GM06990 (cell line): ENCODE measurements at regions not wholly inside any gene's neighbourhood (a gene's known extent, or its start where the extent isn't known, plus 50 kb on each side); places are given as distances from the start of the nearest gene placed in this dataset.

Experiments used
- DNase-seq: peaks from one replicate; pipeline ENCODE4 v3.0.0-alpha.2; 2011; ENCODE audit not compliant: insufficient read length; ENCODE audit errors: extremely low read depth
- H3K27me3 ChIP-seq: replicated peaks from 2 replicates; pipeline ENCODE4 v1.6.0; 2011; ENCODE audit warnings: low read length; ENCODE audit not compliant: control insufficient read depth, insufficient read depth
- H3K36me3 ChIP-seq: 2 replicates; pipeline ENCODE4 v1.5.1; 2011; ENCODE audit warnings: low read length; ENCODE audit not compliant: control insufficient read depth, insufficient read depth
- H3K4me3 ChIP-seq: replicated peaks from 2 replicates; pipeline ENCODE4 v1.5.1; 2011; ENCODE audit warnings: low read depth, mild to moderate bottlenecking, control low read depth, low read length
- TF ChIP-seq, protein P1 (sequence below): IDR thresholded peaks from 2 replicates; pipeline ENCODE4 v1.5.1; 2011; ENCODE audit warnings: low read length, control low read depth, mild to moderate bottlenecking, inconsistent platforms; ENCODE audit not compliant: insufficient read depth, poor library complexity, severe bottlenecking

DNA sequence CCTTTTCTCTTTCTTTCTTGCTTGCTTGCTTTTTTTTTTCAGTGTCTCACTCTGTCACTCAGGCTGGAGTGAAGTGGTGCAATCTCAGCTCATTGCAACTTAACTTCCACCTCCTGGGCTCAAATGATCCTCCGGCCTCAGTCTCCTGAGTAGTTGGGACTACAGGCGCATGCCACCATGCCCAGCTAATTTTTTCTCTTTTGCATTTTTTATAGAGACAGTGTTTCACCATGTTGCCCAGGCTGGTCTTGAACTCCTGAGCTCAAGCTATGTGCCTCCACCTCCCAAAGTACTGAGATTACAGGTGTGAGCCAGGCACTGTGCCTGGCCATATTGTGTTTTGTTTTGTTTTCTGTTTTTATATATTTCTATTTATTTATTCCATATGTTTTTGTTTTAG is 461.0 kb downstream of the ADAMTS20 start:
- DNase-seq: no peak
- Histone ChIP-seq H3K4me3 (no peak overlapping the region), H3K36me3 (no peaks in the 10 kb centered on the region), H3K27me3 (no peaks in the 10 kb centered on the region)
- TF ChIP-seq, protein P1, sequence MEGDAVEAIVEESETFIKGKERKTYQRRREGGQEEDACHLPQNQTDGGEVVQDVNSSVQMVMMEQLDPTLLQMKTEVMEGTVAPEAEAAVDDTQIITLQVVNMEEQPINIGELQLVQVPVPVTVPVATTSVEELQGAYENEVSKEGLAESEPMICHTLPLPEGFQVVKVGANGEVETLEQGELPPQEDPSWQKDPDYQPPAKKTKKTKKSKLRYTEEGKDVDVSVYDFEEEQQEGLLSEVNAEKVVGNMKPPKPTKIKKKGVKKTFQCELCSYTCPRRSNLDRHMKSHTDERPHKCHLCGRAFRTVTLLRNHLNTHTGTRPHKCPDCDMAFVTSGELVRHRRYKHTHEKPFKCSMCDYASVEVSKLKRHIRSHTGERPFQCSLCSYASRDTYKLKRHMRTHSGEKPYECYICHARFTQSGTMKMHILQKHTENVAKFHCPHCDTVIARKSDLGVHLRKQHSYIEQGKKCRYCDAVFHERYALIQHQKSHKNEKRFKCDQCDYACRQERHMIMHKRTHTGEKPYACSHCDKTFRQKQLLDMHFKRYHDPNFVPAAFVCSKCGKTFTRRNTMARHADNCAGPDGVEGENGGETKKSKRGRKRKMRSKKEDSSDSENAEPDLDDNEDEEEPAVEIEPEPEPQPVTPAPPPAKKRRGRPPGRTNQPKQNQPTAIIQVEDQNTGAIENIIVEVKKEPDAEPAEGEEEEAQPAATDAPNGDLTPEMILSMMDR: no peak

DNA sequence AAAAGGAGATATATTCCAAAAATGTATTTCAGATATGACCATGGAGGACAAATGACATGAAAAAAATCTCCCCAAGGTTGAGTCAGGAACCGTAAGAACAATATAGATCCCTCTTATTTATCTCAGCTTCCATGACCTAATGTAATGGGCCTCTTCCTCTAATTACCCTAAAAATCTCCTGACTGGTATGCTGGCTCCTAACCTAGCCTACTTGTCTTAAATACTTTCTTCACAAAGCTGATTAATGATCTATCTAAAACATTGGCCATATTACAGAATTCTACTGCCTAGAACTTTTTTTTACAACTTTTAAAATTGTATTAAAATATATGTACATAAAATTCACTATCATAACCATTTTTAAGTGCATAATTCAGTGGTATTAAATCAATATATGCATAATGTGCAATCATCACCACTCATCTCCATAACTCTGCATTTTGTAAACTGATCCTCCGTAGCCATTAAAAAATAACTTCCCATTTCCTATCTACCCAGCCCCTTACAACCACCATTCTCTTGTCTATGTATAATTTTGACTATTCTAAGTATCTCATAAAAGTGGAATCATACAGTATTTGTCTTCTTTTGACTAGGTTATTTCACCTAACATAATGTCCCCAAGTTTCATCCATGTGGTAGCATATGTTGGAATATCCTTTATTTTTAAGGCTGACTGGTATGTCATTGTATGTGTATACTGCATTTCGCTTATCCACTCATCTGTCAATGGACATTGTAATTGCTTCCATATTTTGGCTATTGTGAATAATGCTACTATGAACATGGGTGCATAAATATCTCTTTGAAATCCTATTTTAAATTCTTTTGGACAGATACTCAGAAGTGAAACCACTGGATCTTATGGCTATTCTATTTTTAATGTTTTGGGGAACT is 464.6 kb downstream of the ADAMTS20 start:
- no peaks in the 10 kb centered on the region for H3K36me3 ChIP-seq
- H3K27me3 ChIP-seq: no peaks in the 10 kb centered on the region
- H3K4me3 ChIP-seq: no peak overlapping the region
- TF ChIP-seq, protein P1: no peak
- DNase-seq: no peak

DNA sequence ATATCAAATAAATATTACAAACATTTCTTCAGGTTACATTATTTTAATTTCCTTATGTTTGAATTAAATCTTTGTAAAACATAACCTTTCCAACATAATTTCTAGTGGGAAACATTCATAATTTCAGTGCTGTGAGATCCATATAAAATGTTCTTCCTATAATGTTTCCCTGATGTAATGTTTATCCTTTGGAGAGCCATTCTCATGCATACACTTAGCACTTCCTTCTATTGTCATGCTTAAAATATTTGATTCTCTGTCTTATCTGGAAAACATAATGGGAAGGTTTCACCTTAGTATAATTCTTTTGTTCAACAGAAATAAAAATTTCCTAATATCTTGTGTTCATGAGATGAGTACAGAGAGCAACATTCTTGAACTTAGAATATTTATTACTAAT is 472.5 kb downstream of the ADAMTS20 start:
- Histone ChIP-seq H3K4me3 (no peak overlapping the region), H3K36me3 (no peaks in the 10 kb centered on the region), H3K27me3 (no peaks in the 10 kb centered on the region)
- no peak for DNase-seq
- TF ChIP-seq, protein P1: no peak

DNA sequence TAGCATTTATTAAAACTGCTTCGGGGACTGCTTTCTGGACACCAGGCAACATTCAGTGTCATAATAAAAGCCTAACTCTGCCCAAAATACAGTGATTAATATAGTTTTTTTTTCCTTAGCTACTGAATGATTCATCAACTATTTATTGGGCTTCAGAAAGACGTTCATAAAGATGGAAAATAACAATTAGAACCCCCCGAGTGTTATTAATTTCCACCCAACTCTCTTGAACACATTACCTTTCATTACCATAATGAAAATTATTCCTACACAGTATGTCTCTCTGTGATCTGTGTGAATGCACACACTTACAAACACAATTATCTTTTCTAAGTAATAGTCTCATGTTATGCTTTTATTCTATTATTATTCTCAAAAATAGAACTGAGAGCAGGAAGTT is 473.0 kb downstream of the ADAMTS20 start:
- TF ChIP-seq, protein P1: no peak
- Histone ChIP-seq H3K4me3 (no peak overlapping the region), H3K27me3 (no peaks in the 10 kb centered on the region), H3K36me3 (no peaks in the 10 kb centered on the region)
- DNase-seq: no peak

DNA sequence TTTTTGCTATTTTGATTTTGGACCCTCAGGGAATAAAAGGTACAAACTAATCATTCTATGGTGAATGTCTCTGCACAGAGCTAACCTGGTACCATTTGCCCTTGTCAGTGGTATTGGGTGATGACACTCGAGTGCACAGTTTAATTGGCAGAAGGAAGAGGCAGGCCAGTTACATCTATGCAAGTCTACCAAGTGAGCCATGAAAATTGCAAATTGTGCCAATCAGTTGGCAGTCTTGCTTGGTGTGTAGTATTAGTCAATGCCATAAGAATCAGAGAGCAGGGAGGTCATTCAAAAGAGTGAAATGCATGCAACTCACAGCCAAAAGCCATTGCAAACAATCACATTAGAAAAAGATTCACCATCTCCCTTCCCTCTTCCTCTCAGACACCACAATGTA is 479.6 kb downstream of the ADAMTS20 start:
- H3K4me3 ChIP-seq: no peak overlapping the region
- DNase-seq: no peak
- TF ChIP-seq, protein P1: no peak
- no peaks in the 10 kb centered on the region for H3K27me3 ChIP-seq
- no peaks in the 10 kb centered on the region for H3K36me3 ChIP-seq
